ENCODE measurements at regions not wholly inside any gene's neighbourhood (a gene's known extent, or its start where the extent isn't known, plus 50 kb on each side); places are given as distances from the start of the nearest gene placed in this dataset.

DNA sequence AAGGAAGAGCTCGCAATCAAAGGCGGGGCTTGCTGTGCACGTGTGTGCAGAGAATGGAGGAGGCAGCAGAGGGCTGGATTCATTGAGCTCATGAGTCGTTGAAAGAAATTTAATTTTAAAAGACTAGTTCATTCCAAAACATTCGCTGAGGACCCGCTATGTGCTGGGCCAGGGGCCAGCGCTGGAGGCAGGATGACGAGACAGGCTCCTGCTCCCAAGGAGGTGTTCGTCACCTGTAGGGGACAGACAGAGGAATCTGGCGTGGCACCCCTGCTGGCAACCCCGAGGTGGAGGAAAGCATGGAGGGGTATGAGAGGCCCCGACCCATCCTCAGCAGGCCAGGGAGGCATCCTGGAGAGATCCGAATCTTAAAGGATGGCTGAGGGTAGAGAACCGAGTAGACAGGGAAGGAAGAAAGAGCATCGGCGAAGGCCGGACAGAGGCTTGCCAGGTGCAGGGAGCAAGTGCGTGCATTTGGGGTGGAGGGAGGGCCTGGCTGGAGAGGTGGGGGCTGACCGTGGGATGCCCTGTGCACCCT lies 96.4 kb downstream of the CPZ start:
- H3K27ac ChIP-seq = no peak overlapping the region
- H3K36me3 ChIP-seq = no peaks in the 10 kb centered on the region
- no peaks in the 10 kb centered on the region for H3K9me3 ChIP-seq
- intact Hi-C loops (cut with DNase I; ENCODE audit: low total_unique reads) = no loop called here
- H3K27me3 ChIP-seq = peaks cover 0 to 44% of the 10 kb centered on the region in 2 donors
- TF ChIP-seq, protein P1, sequence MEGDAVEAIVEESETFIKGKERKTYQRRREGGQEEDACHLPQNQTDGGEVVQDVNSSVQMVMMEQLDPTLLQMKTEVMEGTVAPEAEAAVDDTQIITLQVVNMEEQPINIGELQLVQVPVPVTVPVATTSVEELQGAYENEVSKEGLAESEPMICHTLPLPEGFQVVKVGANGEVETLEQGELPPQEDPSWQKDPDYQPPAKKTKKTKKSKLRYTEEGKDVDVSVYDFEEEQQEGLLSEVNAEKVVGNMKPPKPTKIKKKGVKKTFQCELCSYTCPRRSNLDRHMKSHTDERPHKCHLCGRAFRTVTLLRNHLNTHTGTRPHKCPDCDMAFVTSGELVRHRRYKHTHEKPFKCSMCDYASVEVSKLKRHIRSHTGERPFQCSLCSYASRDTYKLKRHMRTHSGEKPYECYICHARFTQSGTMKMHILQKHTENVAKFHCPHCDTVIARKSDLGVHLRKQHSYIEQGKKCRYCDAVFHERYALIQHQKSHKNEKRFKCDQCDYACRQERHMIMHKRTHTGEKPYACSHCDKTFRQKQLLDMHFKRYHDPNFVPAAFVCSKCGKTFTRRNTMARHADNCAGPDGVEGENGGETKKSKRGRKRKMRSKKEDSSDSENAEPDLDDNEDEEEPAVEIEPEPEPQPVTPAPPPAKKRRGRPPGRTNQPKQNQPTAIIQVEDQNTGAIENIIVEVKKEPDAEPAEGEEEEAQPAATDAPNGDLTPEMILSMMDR (IDR thresholded peaks at IDR 0.05) = no peak
- H3K4me3 ChIP-seq = no peak overlapping the region
- DNase-seq = peak; percentile 7 to 46
- no peaks in the 10 kb centered on the region for H3K4me1 ChIP-seq

DNA sequence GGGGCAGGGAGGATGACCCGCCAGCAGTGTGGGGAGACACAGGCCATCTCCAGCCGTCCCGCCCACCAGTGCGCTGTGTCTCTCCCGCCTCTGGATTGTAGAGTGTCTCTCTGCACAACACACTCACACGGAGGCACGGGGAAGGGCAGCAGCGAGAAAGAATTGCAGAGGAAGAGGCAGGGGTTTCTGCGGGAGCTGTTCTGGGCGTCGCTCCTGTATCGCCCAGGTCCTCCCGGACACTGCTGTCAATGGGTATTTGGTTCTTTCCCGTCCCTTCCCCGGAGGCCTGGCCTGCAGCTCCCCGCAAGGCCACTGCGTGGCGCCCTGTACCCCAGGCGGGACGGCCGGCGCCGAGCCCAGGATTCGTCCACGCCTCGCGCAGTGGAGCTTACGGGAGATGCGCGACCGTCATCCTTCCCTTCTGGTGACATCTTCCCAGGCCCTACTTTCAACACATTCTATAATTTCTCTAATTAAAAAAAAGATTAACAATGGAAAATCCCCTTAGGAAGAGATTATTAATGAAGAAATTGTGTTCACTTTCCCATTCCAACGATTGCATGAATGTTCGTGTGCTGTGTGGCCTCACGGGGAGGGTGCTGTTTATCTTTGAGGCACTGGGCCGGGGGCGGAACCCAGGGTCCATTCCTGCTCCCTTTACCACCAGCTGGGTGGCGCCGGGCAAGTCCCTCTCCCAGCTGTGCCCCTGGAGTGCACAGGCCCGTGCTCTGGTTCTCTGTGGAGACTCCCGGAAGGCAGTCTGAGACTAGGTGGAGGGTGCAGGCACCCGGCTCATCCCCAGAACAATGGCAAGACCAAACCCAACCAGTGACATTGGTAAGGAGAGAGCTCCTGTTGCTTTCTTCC lies 95.7 kb downstream of the CPZ start:
- intact Hi-C loops (cut with DNase I; ENCODE audit: low total_unique reads) = no loop called here

DNA sequence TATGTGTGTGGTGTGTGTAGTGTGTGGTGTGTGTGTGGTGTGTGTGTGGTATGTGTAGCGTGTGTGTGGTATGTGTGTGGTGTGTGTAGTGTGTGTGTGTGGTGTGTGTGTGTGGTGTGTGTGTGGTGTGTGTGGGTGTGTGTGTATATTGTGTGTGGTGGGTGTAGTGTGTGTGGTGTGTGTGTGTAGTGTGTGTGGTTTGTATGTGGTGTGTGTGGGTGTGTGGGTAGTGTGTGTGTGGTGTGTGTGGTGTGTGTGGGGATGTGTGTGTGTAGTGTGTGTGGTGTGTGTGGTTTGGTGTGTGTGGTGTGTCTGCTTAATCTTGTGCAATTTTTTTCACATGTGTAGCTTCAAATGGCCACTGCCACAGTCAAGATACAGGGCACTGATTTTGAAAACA lies 94.5 kb downstream of the CPZ start:
- Histone ChIP-seq H3K9me3 (no peaks in the 10 kb centered on the region), H3K36me3 (no peaks in the 10 kb centered on the region), H3K4me1 (no peaks in the 10 kb centered on the region), H3K27me3 (peaks cover 0 to 55% of the 10 kb centered on the region in 2 donors), H3K4me3 (no peak overlapping the region), H3K27ac (no peak overlapping the region)
- TF ChIP-seq, protein P1 (IDR thresholded peaks at IDR 0.05) = no peak
- intact Hi-C loops (cut with DNase I; ENCODE audit: low total_unique reads) = no loop called here
- no peak for DNase-seq

More for the DNA sequence above, 95.7 kb downstream of the CPZ start:
- H3K4me1 ChIP-seq = no peaks in the 10 kb centered on the region
- no peaks in the 10 kb centered on the region for H3K9me3 ChIP-seq
- H3K27ac ChIP-seq = no peak overlapping the region
- peaks cover 0 to 46% of the 10 kb centered on the region in 2 donors for H3K27me3 ChIP-seq
- no peaks in the 10 kb centered on the region for H3K36me3 ChIP-seq
- TF ChIP-seq, protein P1 (IDR thresholded peaks at IDR 0.05) = no peak
- DNase-seq = peak in 1 of 2 donors; percentile 46
- no peak overlapping the region for H3K4me3 ChIP-seq

DNA sequence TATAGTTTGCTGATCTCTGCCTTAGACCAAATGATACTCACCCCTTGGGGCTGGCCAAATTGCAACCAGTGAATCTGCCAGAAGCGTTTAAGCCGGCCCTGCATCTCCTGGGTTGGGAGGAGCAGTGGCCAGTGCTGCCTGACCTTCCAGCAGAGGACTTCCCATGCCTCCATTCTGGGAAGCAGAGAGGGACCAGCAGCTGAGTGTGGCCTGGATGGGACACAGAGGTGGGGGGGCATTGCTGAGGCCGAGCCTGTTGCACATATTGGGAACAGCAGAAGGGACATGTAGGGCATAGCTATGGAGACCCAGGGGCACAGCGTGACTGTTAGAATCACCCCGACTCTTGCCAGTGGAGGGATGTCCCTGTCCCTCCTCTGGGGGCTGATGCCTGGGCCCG lies 93.3 kb downstream of the CPZ start:
- no peak for DNase-seq
- intact Hi-C loops (cut with DNase I; ENCODE audit: low total_unique reads) = no loop called here

DNA sequence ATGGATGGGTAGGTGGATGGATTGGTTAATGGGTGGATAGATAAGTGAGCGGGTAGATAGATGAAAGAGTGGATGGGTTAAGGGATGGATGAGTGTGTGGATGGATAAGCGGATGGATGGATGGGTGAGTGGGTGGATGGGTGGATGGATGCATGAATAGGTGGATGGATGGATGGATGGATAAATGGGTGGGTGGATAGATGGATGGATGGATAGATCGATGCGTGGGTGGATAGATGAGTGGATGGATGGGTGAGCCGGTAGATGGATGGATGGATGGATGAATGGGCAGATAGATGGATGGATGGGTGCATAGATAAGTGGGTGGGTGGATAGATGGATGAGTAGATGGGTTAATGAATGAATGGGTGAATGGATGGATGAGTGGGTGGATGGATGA lies 90.9 kb downstream of the CPZ start:
- no peaks in the 10 kb centered on the region for H3K36me3 ChIP-seq
- DNase-seq = no peak
- no peaks in the 10 kb centered on the region for H3K4me1 ChIP-seq
- no peaks in the 10 kb centered on the region for H3K9me3 ChIP-seq
- TF ChIP-seq, protein P1 (IDR thresholded peaks at IDR 0.05) = no peak
- intact Hi-C loops (cut with DNase I; ENCODE audit: low total_unique reads) = no loop called here
- peaks cover 0 to 64% of the 10 kb centered on the region in 2 donors for H3K27me3 ChIP-seq
- H3K4me3 ChIP-seq = no peak overlapping the region
- H3K27ac ChIP-seq = no peak overlapping the region

More for the DNA sequence above, 93.3 kb downstream of the CPZ start:
- Histone ChIP-seq H3K36me3 (no peaks in the 10 kb centered on the region), H3K27me3 (peaks cover 0 to 65% of the 10 kb centered on the region in 2 donors), H3K9me3 (no peaks in the 10 kb centered on the region), H3K4me3 (no peak overlapping the region), H3K27ac (no peak overlapping the region), H3K4me1 (no peaks in the 10 kb centered on the region)
- TF ChIP-seq, protein P1 (IDR thresholded peaks at IDR 0.05) = no peak
